Adrenal gland (tissue), 9 donors: ENCODE measurements at regions not wholly inside any gene's neighbourhood (a gene's known extent, or its start where the extent isn't known, plus 50 kb on each side); places are given as distances from the start of the nearest gene placed in this dataset.

Source experiments
- DNase-seq, 7 donors: peaks; one replicate each; pipeline ENCODE4 v3.0.0-alpha.2; 2019 to 2020
- H3K27ac ChIP-seq, 5 donors: fragments of 200-600 bp; sonication (generic) in 4 of 5; 1 replicate in 3 of 5; 2 replicates in 2 of 5; pipeline versions ENCODE4 v1.5.1 to v1.8.0; 2016 to 2020; ENCODE audit warnings: mild to moderate bottlenecking in 1 of 5
- H3K27me3 ChIP-seq: fragments of 200-600 bp; 2 replicates; pipeline ENCODE4 v1.8.0; 2021
- H3K36me3 ChIP-seq, 2 donors: fragments of 200-600 bp; replicated peaks in 1 of 2; 1 replicate in 1 of 2; 2 replicates in 1 of 2; pipeline versions ENCODE4 v1.5.1 to v1.8.0; 2018 to 2022
- H3K4me1 ChIP-seq, 2 donors: fragments of 200-600 bp; replicated peaks in 1 of 2; 1 replicate in 1 of 2; 2 replicates in 1 of 2; pipeline versions ENCODE4 v1.5.1 to v1.8.0; 2018 to 2021
- H3K4me3 ChIP-seq, 4 donors: fragments of 200-600 bp; sonication (generic) in 3 of 4; one replicate each; pipeline ENCODE4 v1.5.1; 2016 to 2018
- H3K9me3 ChIP-seq, 3 donors: fragments of 200-600 bp; sonication (generic) in 1 of 3; replicated peaks in 1 of 3; 1 replicate in 2 of 3; 2 replicates in 1 of 3; pipeline versions ENCODE4 v1.5.1 to v1.8.0; 2016 to 2021
- POLR2A ChIP-seq, 2 donors: fragments of 450-650 bp; IDR thresholded peaks; one replicate each; pipeline ENCODE4 v1.6.1; 2017; ENCODE audit warnings: antibody characterized with exemption in 2 of 2, mild to moderate bottlenecking in 2 of 2, moderate library complexity in 1 of 2
- WGBS, 4 donors: extraction: QIAGEN DNeasy Blood & Tissue Kit in 2 of 4; methylation state at CpG; one replicate each; pipeline versions ENCODE4 v1.1.5 to v1.1.7; 2013 to 2017; 5-methylcytosine and 5-hydroxymethylcytosine counted together
- intact Hi-C, 2 donors: fragments of 100-400 bp; cut with DNase I; formaldehyde crosslinking; loops; one replicate each; pipeline versions ENCODE4 v1.14.1 to v1.15.0; 2022 to 2023
- TF ChIP-seq, protein P1 (sequence below), 6 experiments: fragments of 450-650 bp in 4 of 6; fragments of 200-600 bp in 2 of 6; sonication (generic) in 1 of 6; IDR thresholded peaks; 1 replicate in 5 of 6; 2 replicates in 1 of 6; pipeline versions ENCODE4 v1.5.1 to v1.8.0; 2016 to 2021; ENCODE audit warnings: antibody characterized with exemption in 6 of 6, mild to moderate bottlenecking in 2 of 6, moderate library complexity in 1 of 6
- donor health status: healthy with polysubstance abuse.
- donor health status: Bipolar disorder and iron deficiency.
- donor health status: DM: yes; HTN: yes; CAD: no.
- donor health status: DM: no; HTN: no; CAD: no.
- donor health status: DM: no; HTN: no; CAD: no.

- 55 to 72% (median 66%) methylated on average over 1 of the region's 1 CpG for WGBS, 4 donors
- no peaks in the 10 kb centered on the region for H3K9me3 ChIP-seq
These were observed 1098.1 kb upstream of the CELF4 start for GRCh38 chr18:38663682-38664081.

GRCh38 chr18:38663270-38663669 is 1097.7 kb upstream of the CELF4 start:
- no peak for DNase-seq
- no peaks in the 10 kb centered on the region for H3K4me1 ChIP-seq
- no peak overlapping the region for H3K4me3 ChIP-seq
- TF ChIP-seq POLR2A (IDR thresholded peaks at IDR 0.05) = no peak
- TF ChIP-seq, protein P1, sequence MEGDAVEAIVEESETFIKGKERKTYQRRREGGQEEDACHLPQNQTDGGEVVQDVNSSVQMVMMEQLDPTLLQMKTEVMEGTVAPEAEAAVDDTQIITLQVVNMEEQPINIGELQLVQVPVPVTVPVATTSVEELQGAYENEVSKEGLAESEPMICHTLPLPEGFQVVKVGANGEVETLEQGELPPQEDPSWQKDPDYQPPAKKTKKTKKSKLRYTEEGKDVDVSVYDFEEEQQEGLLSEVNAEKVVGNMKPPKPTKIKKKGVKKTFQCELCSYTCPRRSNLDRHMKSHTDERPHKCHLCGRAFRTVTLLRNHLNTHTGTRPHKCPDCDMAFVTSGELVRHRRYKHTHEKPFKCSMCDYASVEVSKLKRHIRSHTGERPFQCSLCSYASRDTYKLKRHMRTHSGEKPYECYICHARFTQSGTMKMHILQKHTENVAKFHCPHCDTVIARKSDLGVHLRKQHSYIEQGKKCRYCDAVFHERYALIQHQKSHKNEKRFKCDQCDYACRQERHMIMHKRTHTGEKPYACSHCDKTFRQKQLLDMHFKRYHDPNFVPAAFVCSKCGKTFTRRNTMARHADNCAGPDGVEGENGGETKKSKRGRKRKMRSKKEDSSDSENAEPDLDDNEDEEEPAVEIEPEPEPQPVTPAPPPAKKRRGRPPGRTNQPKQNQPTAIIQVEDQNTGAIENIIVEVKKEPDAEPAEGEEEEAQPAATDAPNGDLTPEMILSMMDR (IDR thresholded peaks at IDR 0.05) = no peak
- H3K27me3 ChIP-seq = no peaks in the 10 kb centered on the region
- no peak overlapping the region for H3K27ac ChIP-seq
- no peaks in the 10 kb centered on the region for H3K36me3 ChIP-seq
- intact Hi-C loops = no loop called here
- no peaks in the 10 kb centered on the region for H3K9me3 ChIP-seq

More at GRCh38 chr18:38663682-38664081, 1098.1 kb upstream of the CELF4 start:
- H3K4me1 ChIP-seq = no peaks in the 10 kb centered on the region
- intact Hi-C loops = no loop called here
- no peak for DNase-seq
- TF ChIP-seq, protein P1 (IDR thresholded peaks at IDR 0.05) = no peak
- TF ChIP-seq POLR2A (IDR thresholded peaks at IDR 0.05) = no peak
- no peak overlapping the region for H3K27ac ChIP-seq
- H3K36me3 ChIP-seq = no peaks in the 10 kb centered on the region
- no peaks in the 10 kb centered on the region for H3K27me3 ChIP-seq
- H3K4me3 ChIP-seq = no peak overlapping the region

- no peaks in the 10 kb centered on the region for H3K27me3 ChIP-seq
- H3K4me3 ChIP-seq = no peak overlapping the region
- H3K36me3 ChIP-seq = no peaks in the 10 kb centered on the region
- no peak overlapping the region for H3K27ac ChIP-seq
- 71 to 79% (median 75%) methylated on average over 8 of the region's 8 CpGs for WGBS, 4 donors
- intact Hi-C loops = no loop called here
- H3K9me3 ChIP-seq = no peaks in the 10 kb centered on the region
- DNase-seq = no peak
- TF ChIP-seq, protein P1 (IDR thresholded peaks at IDR 0.05) = no peak
- TF ChIP-seq POLR2A (IDR thresholded peaks at IDR 0.05) = no peak
- H3K4me1 ChIP-seq = no peaks in the 10 kb centered on the region
These were observed 1089.3 kb upstream of the CELF4 start for GRCh38 chr18:38654946-38655345.

DNA sequence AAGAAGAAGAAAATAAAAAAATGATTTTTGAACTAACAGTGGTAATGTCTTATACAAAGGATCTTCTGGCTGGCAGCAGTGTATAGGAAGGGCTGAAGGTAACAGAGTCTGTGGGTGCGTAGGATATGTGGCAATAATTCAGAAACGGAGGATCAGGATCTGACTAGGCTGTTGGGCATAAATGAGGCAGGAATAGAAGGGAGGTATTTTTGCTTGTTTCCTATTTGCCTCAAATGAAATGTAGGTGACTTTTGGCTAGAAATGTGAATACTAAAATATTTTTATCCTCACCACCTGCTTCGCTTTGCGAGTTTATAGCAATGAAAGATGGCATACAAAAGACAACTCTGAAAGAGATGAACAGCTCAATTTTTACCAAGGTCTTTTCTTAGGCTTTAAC is 1086.1 kb upstream of the CELF4 start:
- intact Hi-C loops = no loop called here
- Histone ChIP-seq H3K27me3 (no peaks in the 10 kb centered on the region), H3K36me3 (no peaks in the 10 kb centered on the region), H3K9me3 (no peaks in the 10 kb centered on the region), H3K4me3 (no peak overlapping the region), H3K4me1 (no peaks in the 10 kb centered on the region), H3K27ac (no peak overlapping the region)
- DNase-seq = no peak
- no peak for TF ChIP-seq POLR2A (IDR thresholded peaks at IDR 0.05)
- TF ChIP-seq, protein P1 (IDR thresholded peaks at IDR 0.05) = no peak
- 80 to 84% (median 84%) methylated on average over 4 of the region's 4 CpGs for WGBS, 4 donors
